ENCODE measurements at regions not wholly inside any gene's neighbourhood (a gene's known extent, or its start where the extent isn't known, plus 50 kb on each side); places are given as distances from the start of the nearest gene placed in this dataset.

- WGBS (ENCODE audit: insufficient coverage), result no CpG with 5 or more reads among the region's 1 CpG
- no peaks in the 10 kb centered on the region for H3K27me3 ChIP-seq (replicated peaks in 1 of 4; ENCODE audit: control extremely low read depth in 1 of 4, control insufficient read depth in 3 of 4, insufficient read depth in 4 of 4, low read length in 3 of 4)
These were observed 101.6 kb downstream of the ARL6IP6 start for GRCh38 chr2:152820048-152820447.

GRCh38 chr2:152815634-152816257 is 97.3 kb downstream of the ARL6IP6 start:
- Histone ChIP-seq H3K4me3 (ENCODE audit: control extremely low read depth in 1 of 5, extremely low read depth in 1 of 5, insufficient read depth in 1 of 5, low read depth in 2 of 5, low read length in 4 of 5) (no peak overlapping the region), H4K20me1 (ENCODE audit: control insufficient read depth, insufficient read depth, low read length, poor library complexity, severe bottlenecking) (no peaks in the 10 kb centered on the region), H3K79me2 (ENCODE audit: control insufficient read depth, insufficient read depth, low read length) (no peaks in the 10 kb centered on the region), H3K27me3 (replicated peaks in 1 of 4; ENCODE audit: control extremely low read depth in 1 of 4, control insufficient read depth in 3 of 4, insufficient read depth in 4 of 4, low read length in 3 of 4) (no peaks in the 10 kb centered on the region), H3K27ac (ENCODE audit: low read length in 2 of 2) (no peak overlapping the region), H3K36me3 (replicated peaks in 1 of 2; ENCODE audit: control extremely low read depth in 1 of 2, control insufficient read depth in 1 of 2, extremely low read depth in 1 of 2, insufficient read depth in 2 of 2, low read length in 1 of 2) (no peaks in the 10 kb centered on the region), H3K4me1 (ENCODE audit: control insufficient read depth in 2 of 2, insufficient read depth in 2 of 2, low read length in 2 of 2) (no peaks in the 10 kb centered on the region), H3K4me2 (replicated peaks; ENCODE audit: low read depth, low read length, poor library complexity, severe bottlenecking) (no peak overlapping the region), H2AFZ (ENCODE audit: insufficient read depth, low read depth, low read length, poor library complexity, severe bottlenecking) (no peak overlapping the region), H3K9me3 (ENCODE audit: control extremely low read depth in 1 of 3, control insufficient read depth in 2 of 3, insufficient read depth in 1 of 3, low read length in 2 of 3) (peaks cover 1 to 14% (median 12%) of the 10 kb centered on the region in 3 donors), H3K9ac (ENCODE audit: low read length) (no peak overlapping the region)
- intact Hi-C loops (cut with micrococcal nuclease), result no loop called here
- no peak for ATAC-seq (ENCODE audit: low read depth)
- CTCF ChIA-PET, result no interaction called here
- POLR2A ChIA-PET, result no interaction called here
- WGBS (ENCODE audit: insufficient coverage), result no CpG with 5 or more reads among the region's 3 CpGs
- H3K4me1 Mint-ChIP-seq, result no peaks in the 10 kb centered on the region
- peaks cover 8% of the 10 kb centered on the region for H3K9me3 Mint-ChIP-seq (ENCODE audit: insufficient read depth)
- H3K4me3 Mint-ChIP-seq, result no peak overlapping the region
- no peak for DNase-seq
- H3K27ac Mint-ChIP-seq, result no peak overlapping the region
- H3K27me3 Mint-ChIP-seq, result peaks cover 8% of the 10 kb centered on the region
- TF ChIP-seq EZH2 (IDR thresholded peaks at IDR 0.05; ENCODE audit: borderline replicate concordance, insufficient read depth, low read depth, low read length, poor library complexity, severe bottlenecking), result no peak
- no peak for TF ChIP-seq CTCF (IDR thresholded peaks at IDR 0.05)

More at GRCh38 chr2:152820048-152820447, 101.6 kb downstream of the ARL6IP6 start:
- intact Hi-C loops (cut with micrococcal nuclease), result no loop called here
- Histone ChIP-seq H3K79me2 (ENCODE audit: control insufficient read depth, insufficient read depth, low read length) (no peaks in the 10 kb centered on the region), H4K20me1 (ENCODE audit: control insufficient read depth, insufficient read depth, low read length, poor library complexity, severe bottlenecking) (no peaks in the 10 kb centered on the region), H3K4me3 (ENCODE audit: control extremely low read depth in 1 of 5, extremely low read depth in 1 of 5, insufficient read depth in 1 of 5, low read depth in 2 of 5, low read length in 4 of 5) (no peak overlapping the region), H3K9ac (ENCODE audit: low read length) (no peak overlapping the region), H3K4me1 (ENCODE audit: control insufficient read depth in 2 of 2, insufficient read depth in 2 of 2, low read length in 2 of 2) (no peaks in the 10 kb centered on the region), H2AFZ (ENCODE audit: insufficient read depth, low read depth, low read length, poor library complexity, severe bottlenecking) (no peak overlapping the region), H3K36me3 (replicated peaks in 1 of 2; ENCODE audit: control extremely low read depth in 1 of 2, control insufficient read depth in 1 of 2, extremely low read depth in 1 of 2, insufficient read depth in 2 of 2, low read length in 1 of 2) (no peaks in the 10 kb centered on the region), H3K27ac (ENCODE audit: low read length in 2 of 2) (no peak overlapping the region), H3K9me3 (ENCODE audit: control extremely low read depth in 1 of 3, control insufficient read depth in 2 of 3, insufficient read depth in 1 of 3, low read length in 2 of 3) (no peaks in the 10 kb centered on the region), H3K4me2 (replicated peaks; ENCODE audit: low read depth, low read length, poor library complexity, severe bottlenecking) (no peak overlapping the region)
- no peaks in the 10 kb centered on the region for H3K4me1 Mint-ChIP-seq
- H3K4me3 Mint-ChIP-seq, result no peak overlapping the region
- ATAC-seq (ENCODE audit: low read depth) (no peak), DNase-seq (no peak)
- TF ChIP-seq EZH2 (IDR thresholded peaks at IDR 0.05; ENCODE audit: borderline replicate concordance, insufficient read depth, low read depth, low read length, poor library complexity, severe bottlenecking), result no peak
- TF ChIP-seq CTCF (IDR thresholded peaks at IDR 0.05), result no peak
- POLR2A ChIA-PET, result no interaction called here
- H3K27ac Mint-ChIP-seq, result no peak overlapping the region
- peaks cover 6% of the 10 kb centered on the region for H3K27me3 Mint-ChIP-seq
- CTCF ChIA-PET, result no interaction called here
- H3K9me3 Mint-ChIP-seq (ENCODE audit: insufficient read depth), result no peaks in the 10 kb centered on the region
